RWPE1 (cell line): ENCODE measurements at regions not wholly inside any gene's neighbourhood (a gene's known extent, or its start where the extent isn't known, plus 50 kb on each side); places are given as distances from the start of the nearest gene placed in this dataset.

Experiments used
- CTCF ChIA-PET: fragments of 350-600 bp; sonication (Branson Sonifier 250); formaldehyde crosslinking; extraction: SDS; loops from one replicate; lab custom pipeline; 2021; lab: Yijun Ruan, JAX
- POLR2A ChIA-PET: fragments of 400-600 bp; formaldehyde crosslinking; extraction: SDS; loops from one replicate; lab custom pipeline; 2020; ENCODE audit warnings: antibody characterized with exemption; ENCODE audit not compliant: low non-redundant PET; lab: Yijun Ruan, JAX
- DNase-seq: peaks from one replicate; pipeline ENCODE4 v3.0.0; 2012; ENCODE audit warnings: low spot score
- H3K27ac ChIP-seq: fragments of 450-650 bp; 2 replicates; pipeline ENCODE4 v1.5.1; 2017
- TF ChIP-seq, protein P1 (sequence below): fragments of 450-650 bp; conservative IDR thresholded peaks from 2 replicates; pipeline ENCODE4 v1.5.1; 2017; ENCODE audit warnings: low read depth, mild to moderate bottlenecking

- DNase-seq: no peak
- ChIA-PET POLR2A (no interaction called here), CTCF (no interaction called here)
- TF ChIP-seq, protein P1, sequence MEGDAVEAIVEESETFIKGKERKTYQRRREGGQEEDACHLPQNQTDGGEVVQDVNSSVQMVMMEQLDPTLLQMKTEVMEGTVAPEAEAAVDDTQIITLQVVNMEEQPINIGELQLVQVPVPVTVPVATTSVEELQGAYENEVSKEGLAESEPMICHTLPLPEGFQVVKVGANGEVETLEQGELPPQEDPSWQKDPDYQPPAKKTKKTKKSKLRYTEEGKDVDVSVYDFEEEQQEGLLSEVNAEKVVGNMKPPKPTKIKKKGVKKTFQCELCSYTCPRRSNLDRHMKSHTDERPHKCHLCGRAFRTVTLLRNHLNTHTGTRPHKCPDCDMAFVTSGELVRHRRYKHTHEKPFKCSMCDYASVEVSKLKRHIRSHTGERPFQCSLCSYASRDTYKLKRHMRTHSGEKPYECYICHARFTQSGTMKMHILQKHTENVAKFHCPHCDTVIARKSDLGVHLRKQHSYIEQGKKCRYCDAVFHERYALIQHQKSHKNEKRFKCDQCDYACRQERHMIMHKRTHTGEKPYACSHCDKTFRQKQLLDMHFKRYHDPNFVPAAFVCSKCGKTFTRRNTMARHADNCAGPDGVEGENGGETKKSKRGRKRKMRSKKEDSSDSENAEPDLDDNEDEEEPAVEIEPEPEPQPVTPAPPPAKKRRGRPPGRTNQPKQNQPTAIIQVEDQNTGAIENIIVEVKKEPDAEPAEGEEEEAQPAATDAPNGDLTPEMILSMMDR: no peak
- H3K27ac ChIP-seq: no peak overlapping the region
Observed at GRCh38 chr1:163670989-163671757, 349.4 kb downstream of the NUF2 start.

DNA sequence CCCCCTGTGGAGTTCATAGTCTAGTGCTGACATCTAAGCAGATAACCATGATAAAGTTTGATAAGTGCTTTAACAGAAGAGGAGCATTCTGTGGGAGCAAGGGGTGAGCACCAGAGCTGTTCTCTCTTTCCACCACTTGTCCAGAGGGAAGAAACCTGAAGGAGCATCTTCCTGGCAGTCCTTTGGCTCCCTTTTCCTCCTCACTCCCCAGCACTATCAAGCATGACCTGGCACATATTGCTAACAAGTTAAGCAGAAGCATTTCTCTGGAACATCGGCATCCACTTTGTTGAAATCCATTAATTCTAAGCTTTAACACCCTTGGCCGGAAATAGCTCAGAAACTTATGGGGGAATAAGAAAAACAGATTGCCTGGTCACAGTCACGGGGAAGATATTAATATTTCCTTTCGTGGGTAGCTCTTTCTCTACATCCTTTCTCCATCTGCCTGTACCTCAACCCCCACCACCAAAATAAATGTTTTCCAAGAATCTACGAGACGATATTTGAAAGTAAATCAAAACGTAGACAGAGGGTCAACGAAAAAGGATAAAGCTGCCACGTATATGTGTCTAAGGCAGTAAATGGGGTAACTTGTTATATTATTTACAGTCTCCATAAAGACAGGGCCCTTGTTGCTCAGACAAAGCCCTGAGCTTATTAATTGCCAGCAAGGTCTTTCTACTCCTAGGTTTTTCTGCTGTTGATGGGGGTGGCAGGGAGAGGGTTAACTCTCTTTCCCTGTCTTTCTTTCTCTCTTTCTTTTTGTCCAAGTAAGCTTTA lies 351.4 kb downstream of the NUF2 start:
- CTCF ChIA-PET: no interaction called here
- no peak for DNase-seq
- POLR2A ChIA-PET: no interaction called here
- H3K27ac ChIP-seq: no peak overlapping the region
- TF ChIP-seq, protein P1: no peak

GRCh38 chr1:163673759-163674151 lies 352.0 kb downstream of the NUF2 start:
- DNase-seq: no peak
- CTCF ChIA-PET: no interaction called here
- TF ChIP-seq, protein P1: no peak
- H3K27ac ChIP-seq: no peak overlapping the region
- POLR2A ChIA-PET: no interaction called here

DNA sequence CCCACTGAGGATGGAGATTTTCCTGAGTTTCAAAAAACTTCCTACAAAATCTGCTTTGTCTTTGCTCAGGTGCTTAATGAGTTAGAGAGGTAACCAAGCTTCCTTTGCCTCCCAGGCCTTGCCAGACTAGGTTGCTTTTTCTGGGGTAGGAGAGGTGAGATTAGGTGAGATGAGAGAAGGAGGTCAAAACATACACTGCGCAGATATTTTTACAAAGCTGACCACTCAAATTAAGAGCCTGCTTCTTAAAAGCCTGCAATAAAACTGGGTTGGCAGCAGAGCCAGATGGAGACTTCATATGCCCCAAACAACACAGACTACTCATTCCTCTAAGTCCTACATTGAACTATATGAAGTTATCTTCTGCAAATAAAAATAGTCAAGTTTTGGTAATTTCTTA lies 352.5 kb downstream of the NUF2 start:
- H3K27ac ChIP-seq: no peak overlapping the region
- TF ChIP-seq, protein P1: no peak
- DNase-seq: no peak
- ChIA-PET CTCF (no interaction called here), POLR2A (no interaction called here)

DNA sequence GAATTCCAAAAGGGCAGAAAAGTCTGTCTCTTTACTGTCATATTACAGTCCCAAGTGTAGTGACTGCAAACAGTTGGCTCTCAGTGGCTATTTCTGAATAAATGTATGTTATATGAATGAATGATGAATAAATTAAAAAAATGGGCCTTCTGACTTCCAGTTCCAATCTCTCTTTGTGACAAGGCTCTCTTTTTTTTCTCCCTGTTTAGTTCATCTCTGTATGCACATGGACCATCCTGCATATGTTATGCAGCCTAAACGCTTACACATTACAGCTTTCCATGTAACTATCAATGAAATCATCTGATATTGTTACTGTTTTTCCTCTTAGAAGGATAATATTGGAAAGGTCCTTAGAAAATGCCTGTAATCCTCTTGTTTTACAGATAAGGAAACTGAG lies 363.0 kb downstream of the NUF2 start:
- CTCF ChIA-PET: no interaction called here
- DNase-seq: no peak
- TF ChIP-seq, protein P1: no peak
- POLR2A ChIA-PET: no interaction called here
- H3K27ac ChIP-seq: no peak overlapping the region

GRCh38 chr1:163692266-163692665 lies 370.5 kb downstream of the NUF2 start:
- CTCF ChIA-PET: no interaction called here
- no peak for DNase-seq
- TF ChIP-seq, protein P1: no peak
- POLR2A ChIA-PET: no interaction called here
- H3K27ac ChIP-seq: no peak overlapping the region
